K562 (cell line): ENCODE measurements at regions not wholly inside any gene's neighbourhood (a gene's known extent, or its start where the extent isn't known, plus 50 kb on each side); places are given as distances from the start of the nearest gene placed in this dataset.

Experiments
- ATAC-seq: fragments of 200-7000 bp; cut with Tn5 transposase; 3 replicates; pipeline ENCODE4 v1.9.1; 2020; ENCODE audit warnings: moderate library complexity
- BruUV-seq: library from RNA; stranded (reverse); fragments of 400-500 nt; replicated peaks from 2 replicates; lab custom pipeline; 2021; lab: Mats Ljungman, UMichigan
- CTCF ChIA-PET: fragments of 300-600 bp; formaldehyde crosslinking; extraction: SDS; loops from one replicate; lab custom pipeline; 2021; ENCODE audit warnings: low intra/inter-chr PET ratio; lab: Yijun Ruan, JAX
- POLR2A ChIA-PET: fragments of 300-600, 350-650 bp; sonication (Branson Sonifier 250); formaldehyde crosslinking; extraction: SDS; loops from one replicate; lab custom pipeline; 2021; ENCODE audit warnings: antibody characterized with exemption, inconsistent platforms; lab: Yijun Ruan, JAX
- DNase-seq, 4 experiments: peaks; one replicate each; pipeline versions ENCODE4 v3.0.0 to v3.0.0-alpha.2; 2011 to 2018; ENCODE audit warnings: low spot score in 3 of 4, mixed read lengths in 3 of 4; ENCODE audit errors: extremely low read depth in 1 of 4
- FAIRE-seq: peaks from 2 replicates; lab custom pipeline; 2011; peaks lifted over from hg19 to GRCh38; lab: Jason Lieb, UNC
- H2AFZ ChIP-seq: 2 replicates; pipeline ENCODE4 v1.6.0; 2011; ENCODE audit warnings: low read depth, low read length, control low read depth, inconsistent platforms
- H3K27ac ChIP-seq: fragments of 200-600 bp; 3 replicates; pipeline ENCODE4 v1.8.0; 2011; ENCODE audit warnings: low read depth, mild to moderate bottlenecking, control low read depth, inconsistent platforms, low read length, moderate library complexity, mixed read lengths; ENCODE audit errors: extremely low read depth
- H3K27me3 ChIP-seq, 2 experiments: fragments of 300-600 bp in 1 of 2; 2 replicates in 1 of 2; 3 replicates in 1 of 2; pipeline versions ENCODE4 v1.6.0 to v1.8.0; 2011; ENCODE audit warnings: inconsistent platforms in 2 of 2, low read length in 2 of 2, mild to moderate bottlenecking in 1 of 2, mixed read lengths in 1 of 2, moderate library complexity in 1 of 2; ENCODE audit not compliant: control insufficient read depth in 2 of 2, insufficient read depth in 2 of 2
- H3K36me3 ChIP-seq: fragments of 300-600 bp; 3 replicates; pipeline ENCODE4 v1.8.0; 2011; ENCODE audit warnings: mild to moderate bottlenecking, low read length, inconsistent platforms; ENCODE audit not compliant: control insufficient read depth, insufficient read depth
- H3K4me1 ChIP-seq, 2 experiments: fragments of 200-600 bp in 1 of 2; replicated peaks in 1 of 2; 2 replicates in 1 of 2; 3 replicates in 1 of 2; pipeline versions ENCODE4 v1.5.1 to v1.8.0; 2011; ENCODE audit warnings: inconsistent platforms in 2 of 2, low read length in 2 of 2, mild to moderate bottlenecking in 1 of 2, mixed read lengths in 1 of 2, moderate library complexity in 1 of 2; ENCODE audit not compliant: control insufficient read depth in 2 of 2, insufficient read depth in 2 of 2
- H3K4me2 ChIP-seq: 2 replicates; pipeline ENCODE4 v1.6.1; 2011; ENCODE audit warnings: low read length, control low read depth, inconsistent platforms, mixed read lengths; ENCODE audit not compliant: insufficient read depth
- H3K4me3 ChIP-seq: fragments of 200-600 bp; sonication (generic), shearing (Covaris generic); 2 replicates; pipeline ENCODE4 v1.5.1; 2016; ENCODE audit warnings: control low read depth, inconsistent platforms
- H3K79me2 ChIP-seq: fragments of 200-600 bp; 3 replicates; pipeline ENCODE4 v1.8.0; 2011; ENCODE audit warnings: low read length, inconsistent platforms; ENCODE audit not compliant: control insufficient read depth, insufficient read depth
- H3K9ac ChIP-seq, 2 experiments: 2 replicates each; pipeline versions ENCODE4 v1.6.0 to v1.6.1; 2011; ENCODE audit warnings: low read depth in 2 of 2, low read length in 2 of 2, control low read depth in 1 of 2, inconsistent platforms in 1 of 2, mild to moderate bottlenecking in 1 of 2, mixed read lengths in 1 of 2; ENCODE audit not compliant: insufficient read depth in 1 of 2
- H3K9me1 ChIP-seq: one replicate; pipeline ENCODE4 v1.6.0; 2011; ENCODE audit warnings: inconsistent platforms, mild to moderate bottlenecking, low read length, moderate library complexity; ENCODE audit not compliant: control insufficient read depth, insufficient read depth
- H3K9me3 ChIP-seq: replicated peaks from 2 replicates; pipeline ENCODE4 v1.5.1; 2011; ENCODE audit warnings: low read depth, low read length, inconsistent platforms; ENCODE audit not compliant: control insufficient read depth, insufficient read depth
- H4K20me1 ChIP-seq: replicated peaks from 2 replicates; pipeline ENCODE4 v1.6.1; 2011; ENCODE audit warnings: low read length, inconsistent platforms, mixed read lengths; ENCODE audit not compliant: control insufficient read depth, insufficient read depth
- ARID3B ChIP-seq: fragments of 250-450 bp; sonication (Bioruptor Pico); IDR thresholded peaks from 2 replicates; pipeline ENCODE4 v1.4.0; 2020; ENCODE audit warnings: borderline replicate concordance
- ATF1 ChIP-seq, 2 experiments: fragments of 450-650 bp in 1 of 2; IDR thresholded peaks; 2 replicates each; pipeline ENCODE4 v1.6.1; 2016; ENCODE audit warnings: missing compliant biosample characterization in 1 of 2, missing genetic modification characterization in 1 of 2
- BACH1 ChIP-seq: fragments of 200-800 bp; sonication (Bioruptor generic); IDR thresholded peaks from 2 replicates; pipeline ENCODE4 v1.6.1; 2016; ENCODE audit warnings: missing genetic modification characterization, missing compliant biosample characterization
- ESRRA ChIP-seq: fragments of 450-650 bp; IDR thresholded peaks from 2 replicates; pipeline ENCODE4 v1.6.1; 2014; ENCODE audit warnings: low read depth, mild to moderate bottlenecking, moderate library complexity, borderline replicate concordance
- WGBS: fragments of 100-300 bp; shearing (Covaris generic); methylation state at CpG from one replicate; pipeline ENCODE4 v1.1.6; 2016; ENCODE audit warnings: low coverage, mixed read lengths; ENCODE audit not compliant: insufficient coverage; ENCODE audit errors: missing lambda C conversion rate; 5-methylcytosine and 5-hydroxymethylcytosine counted together
- in situ Hi-C: fragments of 300-500 bp; cut with MboI; formaldehyde crosslinking; loops from 4 replicates; pipeline ENCODE4 v1.15.0; 2018; ENCODE audit warnings: inconsistent platforms, mixed read lengths
- intact Hi-C: fragments of 100-400 bp; cut with micrococcal nuclease; formaldehyde crosslinking; loops from 2 replicates; pipeline ENCODE4 v1.14.2; 2022
- TF ChIP-seq, protein P1 (sequence below): sonication (generic); formaldehyde crosslinking; IDR thresholded peaks from 2 replicates; pipeline ENCODE4 v1.8.0; 2022; ENCODE audit warnings: missing genetic modification reagents, mild to moderate bottlenecking, moderate library complexity, borderline replicate concordance

DNA sequence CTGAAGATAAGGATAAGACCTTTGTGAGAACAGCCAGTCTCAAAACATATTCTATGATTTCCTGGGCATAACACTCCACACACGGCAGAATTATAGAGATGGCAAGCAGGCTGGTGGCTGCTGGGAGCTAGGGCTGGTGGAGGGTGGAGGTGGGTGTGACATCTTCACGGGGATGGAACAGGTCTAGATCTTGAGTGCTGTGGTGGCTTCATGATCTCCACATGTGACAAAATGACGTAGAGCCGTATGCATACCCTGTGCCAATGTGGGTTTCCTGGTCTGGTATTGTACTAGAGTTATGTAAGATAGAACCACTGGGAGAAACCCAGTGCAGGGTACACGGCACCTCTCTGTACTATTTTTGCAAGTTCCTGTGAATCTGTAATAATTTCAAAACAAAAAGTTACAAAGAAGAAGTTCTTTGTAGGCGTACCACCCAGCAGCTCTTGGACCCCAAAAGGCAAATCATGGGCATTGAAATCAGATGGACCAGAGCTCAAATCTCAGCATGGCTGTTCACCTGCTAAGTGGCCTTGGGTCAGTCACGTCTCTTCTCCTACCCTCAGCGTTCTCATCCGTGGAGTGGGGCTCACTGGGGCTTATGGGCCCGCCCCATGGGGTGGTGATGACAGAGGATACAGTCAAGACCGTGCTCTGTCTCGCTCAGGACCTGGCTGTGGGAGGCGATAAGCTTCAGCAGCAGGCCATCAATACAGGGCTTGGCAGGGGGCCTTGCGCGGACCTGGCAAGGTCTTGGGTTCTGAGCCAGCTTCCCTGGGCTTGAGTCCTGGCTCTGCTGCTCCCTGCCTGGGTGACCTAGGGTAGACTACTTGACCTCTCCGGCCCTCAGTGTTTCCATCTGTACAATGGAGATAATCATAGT is 74.7 kb upstream of the UNC5A start:
- H3K36me3 ChIP-seq = no peaks in the 10 kb centered on the region
- no peak overlapping the region for H3K27ac ChIP-seq
- H3K4me2 ChIP-seq = no peak overlapping the region
- DNase-seq (no peak), ATAC-seq (no peak), FAIRE-seq (no peak)
- ChIA-PET CTCF (no interaction called here), POLR2A (interaction anchor here (1.2 kb wide), 1 partner anchor 10 kb away, joined by 3 read pairs; no protein-coding TSS in a partner anchor)
- peaks cover 5% of the 10 kb centered on the region for H4K20me1 ChIP-seq
- H3K9ac ChIP-seq = no peak overlapping the region; a peak in 1 of 4 replicates
- peak; percentile 41; the same call in 1 of the 2 replicates for TF ChIP-seq ESRRA
- TF ChIP-seq ARID3B (CRISPR knock-in tag) = no peak
- no peak for TF ChIP-seq ATF1 (CRISPR knock-in tag; IDR thresholded peaks at IDR 0.05)
- no peak for TF ChIP-seq ATF1 (tag; IDR thresholded peaks at IDR 0.05)
- TF ChIP-seq, protein P1, sequence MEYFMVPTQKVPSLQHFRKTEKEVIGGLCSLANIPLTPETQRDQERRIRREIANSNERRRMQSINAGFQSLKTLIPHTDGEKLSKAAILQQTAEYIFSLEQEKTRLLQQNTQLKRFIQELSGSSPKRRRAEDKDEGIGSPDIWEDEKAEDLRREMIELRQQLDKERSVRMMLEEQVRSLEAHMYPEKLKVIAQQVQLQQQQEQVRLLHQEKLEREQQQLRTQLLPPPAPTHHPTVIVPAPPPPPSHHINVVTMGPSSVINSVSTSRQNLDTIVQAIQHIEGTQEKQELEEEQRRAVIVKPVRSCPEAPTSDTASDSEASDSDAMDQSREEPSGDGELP = no peak
- no peak for TF ChIP-seq BACH1 (tag)
- WGBS = 2% methylated on average over 16 of the region's 16 CpGs
- H3K27me3 ChIP-seq = peaks cover 69 to 90% of the 10 kb centered on the region in 2 experiments
- H3K9me3 ChIP-seq = no peaks in the 10 kb centered on the region; the same call in 1 of the 2 replicates
- no TSS peak for BruUV-seq
- in situ Hi-C loops = no loop called here
- H3K79me2 ChIP-seq = no peaks in the 10 kb centered on the region
- H2AFZ ChIP-seq = no peak overlapping the region
- H3K4me1 ChIP-seq = peaks cover 0 to 15% of the 10 kb centered on the region in 2 experiments; a peak in 1 of 5 replicates
- no peak overlapping the region for H3K4me3 ChIP-seq
- intact Hi-C loops = no loop called here
- no peaks in the 10 kb centered on the region for H3K9me1 ChIP-seq
